HG03432 (cell line): ENCODE measurements at regions not wholly inside any gene's neighbourhood (a gene's known extent, or its start where the extent isn't known, plus 50 kb on each side); places are given as distances from the start of the nearest gene placed in this dataset.
"Not testable (repeated sequence)": the region's sequence is repeated elsewhere in the genome, so short reads cannot be mapped to it uniquely, and the experiment has no call there.

Experiments
- ATAC-seq: cut with Tn5 transposase; IDR thresholded peaks from one replicate; pipeline ENCODE4 v1.9.1; 2021; ENCODE audit warnings: mild to moderate bottlenecking, moderate library complexity; ENCODE audit not compliant: unreplicated experiment

DNA sequence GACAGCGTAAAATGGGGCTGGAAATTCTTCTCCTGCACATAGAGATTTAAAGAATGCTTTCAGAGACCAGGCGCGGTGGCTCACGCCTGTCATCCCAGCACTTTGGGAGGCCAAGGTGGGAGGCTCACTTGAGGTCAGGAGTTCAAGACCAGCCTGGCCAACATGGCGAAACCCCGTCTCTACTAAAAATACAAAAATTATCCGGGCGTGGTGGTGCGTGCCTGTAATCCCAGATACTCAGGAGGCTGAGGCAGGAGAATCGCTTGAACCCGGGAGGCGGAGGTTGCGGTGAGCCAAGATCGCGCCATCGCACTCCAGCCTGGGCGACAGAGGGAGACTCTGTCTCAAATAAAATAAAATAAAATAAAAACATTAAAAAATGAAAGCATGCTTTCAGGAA lies 107.4 kb downstream of the CRLF2 start:
- not testable (repeated sequence) for ATAC-seq

DNA sequence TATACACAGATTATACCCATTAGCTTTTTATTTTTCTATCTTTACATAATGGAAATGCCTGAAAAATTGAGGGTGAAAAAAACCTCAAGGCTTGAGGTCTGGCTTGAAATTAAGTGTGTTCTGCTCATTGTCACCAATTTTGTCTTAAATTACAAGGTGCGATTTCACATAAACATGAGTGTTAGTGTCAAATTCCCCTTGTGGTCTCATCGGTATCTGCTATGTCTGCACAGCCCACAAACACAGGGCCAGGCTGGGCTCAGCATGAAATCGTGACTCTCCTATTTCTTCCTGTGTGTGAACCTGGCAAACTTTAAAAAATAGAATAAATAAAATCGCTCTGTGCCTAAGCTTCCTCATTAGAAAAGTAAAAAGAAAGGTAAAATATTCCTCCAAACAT lies 109.1 kb downstream of the CRLF2 start:
- no peak for ATAC-seq

DNA sequence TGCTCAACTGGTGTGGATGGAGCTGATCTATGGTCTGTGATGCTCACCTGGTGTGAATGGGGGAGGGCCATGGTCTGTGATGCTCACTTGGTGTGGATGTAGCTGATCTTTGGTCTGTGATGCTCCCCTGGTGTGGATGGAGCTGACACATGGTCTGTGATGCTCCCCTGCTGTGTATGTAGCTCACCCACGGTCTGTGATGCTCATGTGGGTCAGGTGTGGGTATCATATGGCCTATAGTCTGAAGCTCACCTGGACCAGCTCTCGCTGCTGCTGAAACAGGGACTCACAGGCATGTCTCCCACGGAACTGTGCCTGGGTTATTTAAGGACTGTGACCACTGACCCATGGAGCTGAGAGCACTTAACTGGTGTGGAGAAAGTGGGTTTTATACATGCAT lies 109.7 kb downstream of the CRLF2 start:
- no peak for ATAC-seq

DNA sequence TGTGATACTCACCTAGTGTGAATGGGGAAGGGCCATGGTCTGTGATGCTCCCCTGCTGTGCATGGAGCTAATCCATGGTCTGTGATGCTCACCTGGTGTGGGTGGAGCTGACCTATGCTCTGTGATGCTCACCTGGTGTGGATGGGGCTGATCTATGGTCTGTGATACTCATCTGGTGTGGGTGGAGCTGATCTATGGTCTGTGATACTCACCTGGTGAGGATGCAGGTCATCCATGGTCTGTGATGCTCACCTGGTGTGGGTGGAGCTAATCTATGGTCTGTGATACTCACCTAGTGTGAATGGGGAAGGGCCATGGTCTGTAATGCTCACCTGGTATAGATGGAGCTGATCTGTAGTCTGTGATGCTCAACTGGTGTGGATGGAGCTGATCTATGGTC lies 110.2 kb downstream of the CRLF2 start:
- ATAC-seq, result not testable (repeated sequence)

DNA sequence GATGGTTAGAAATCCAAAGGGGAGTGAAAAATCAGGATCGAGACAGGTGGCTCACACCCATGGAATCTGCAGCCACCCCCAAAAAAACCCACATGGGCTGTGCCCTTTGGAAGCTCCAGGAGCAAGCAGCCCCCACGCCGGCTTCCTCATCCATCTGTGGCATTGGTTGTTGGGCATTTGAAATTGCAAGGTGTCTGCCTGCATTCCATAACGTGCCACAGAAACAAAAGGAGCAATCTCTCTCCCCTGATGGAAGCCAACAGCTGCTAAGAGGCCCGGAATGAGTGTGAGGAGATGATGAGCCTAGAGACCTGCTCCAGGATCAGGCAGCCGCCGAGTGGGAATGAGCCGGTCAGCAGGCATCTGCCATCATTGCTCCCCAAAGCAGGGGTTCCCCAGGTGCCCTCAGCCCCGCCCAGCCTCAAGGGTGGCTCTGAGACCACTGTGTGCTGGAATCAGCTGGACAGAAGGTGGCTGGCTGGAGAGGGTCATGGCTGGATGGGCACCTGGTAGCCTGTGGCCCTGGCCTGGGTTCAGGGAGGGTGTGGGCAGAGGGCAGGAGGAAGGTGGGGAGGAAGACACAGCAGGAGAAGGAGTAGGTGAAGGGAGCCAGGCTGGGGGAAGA lies 113.2 kb downstream of the CRLF2 start:
- ATAC-seq, result no peak

DNA sequence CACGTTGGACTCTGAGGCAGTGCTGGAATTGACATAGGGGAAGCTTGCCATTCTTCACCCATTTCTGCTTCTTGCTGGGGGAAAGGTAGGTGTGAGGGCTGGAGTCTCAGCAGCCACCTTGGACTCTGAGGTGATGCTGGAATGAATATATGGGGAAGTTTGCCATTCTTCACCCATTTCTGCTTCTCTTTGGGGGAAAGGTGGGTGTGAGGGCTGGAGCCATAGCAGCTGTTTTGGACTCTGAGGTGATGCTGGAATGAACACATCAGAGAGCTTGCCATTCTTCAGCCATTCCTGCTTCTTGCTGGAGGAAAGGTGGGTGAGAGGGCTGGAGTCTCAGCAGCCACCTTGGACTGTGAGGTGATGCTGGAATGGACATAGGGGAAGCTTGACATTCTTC lies 115.1 kb downstream of the CRLF2 start:
- no peak for ATAC-seq

DNA sequence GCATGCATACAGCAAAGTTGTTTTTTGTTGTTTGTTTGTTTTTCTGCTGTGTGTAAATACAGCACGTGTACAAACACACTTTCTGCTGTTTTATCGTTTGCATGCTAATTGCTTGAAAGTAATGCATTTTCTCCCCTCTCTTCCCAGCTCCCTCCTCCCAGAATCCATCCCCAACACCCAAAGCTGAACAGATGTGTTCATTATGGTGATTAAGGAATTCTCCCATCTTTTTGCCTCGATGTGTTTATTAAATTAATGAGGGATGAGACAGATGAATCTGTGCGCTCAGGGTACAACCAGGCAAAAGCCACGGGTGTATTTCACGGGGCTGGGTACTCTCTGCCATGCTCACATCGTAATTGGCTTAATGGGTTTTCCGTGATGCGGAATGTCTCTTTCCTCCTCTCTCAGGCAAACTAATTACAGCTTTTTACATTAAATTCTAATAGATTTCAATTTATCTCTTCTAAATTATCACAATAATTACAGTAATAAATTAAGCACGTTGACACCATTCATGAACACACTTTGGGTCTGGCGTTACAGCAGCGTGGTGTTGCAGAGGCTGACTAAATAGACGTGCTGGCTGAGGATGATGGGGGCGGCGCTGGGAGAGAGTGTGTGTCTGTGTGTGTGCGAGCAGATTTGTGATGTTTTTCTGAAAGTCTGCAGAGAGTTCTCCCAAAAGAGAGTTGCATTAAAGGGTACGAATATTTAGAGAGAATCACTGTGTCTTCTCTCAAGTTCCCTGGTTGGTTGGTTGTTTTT lies 117.7 kb downstream of the CRLF2 start:
- no peak for ATAC-seq

DNA sequence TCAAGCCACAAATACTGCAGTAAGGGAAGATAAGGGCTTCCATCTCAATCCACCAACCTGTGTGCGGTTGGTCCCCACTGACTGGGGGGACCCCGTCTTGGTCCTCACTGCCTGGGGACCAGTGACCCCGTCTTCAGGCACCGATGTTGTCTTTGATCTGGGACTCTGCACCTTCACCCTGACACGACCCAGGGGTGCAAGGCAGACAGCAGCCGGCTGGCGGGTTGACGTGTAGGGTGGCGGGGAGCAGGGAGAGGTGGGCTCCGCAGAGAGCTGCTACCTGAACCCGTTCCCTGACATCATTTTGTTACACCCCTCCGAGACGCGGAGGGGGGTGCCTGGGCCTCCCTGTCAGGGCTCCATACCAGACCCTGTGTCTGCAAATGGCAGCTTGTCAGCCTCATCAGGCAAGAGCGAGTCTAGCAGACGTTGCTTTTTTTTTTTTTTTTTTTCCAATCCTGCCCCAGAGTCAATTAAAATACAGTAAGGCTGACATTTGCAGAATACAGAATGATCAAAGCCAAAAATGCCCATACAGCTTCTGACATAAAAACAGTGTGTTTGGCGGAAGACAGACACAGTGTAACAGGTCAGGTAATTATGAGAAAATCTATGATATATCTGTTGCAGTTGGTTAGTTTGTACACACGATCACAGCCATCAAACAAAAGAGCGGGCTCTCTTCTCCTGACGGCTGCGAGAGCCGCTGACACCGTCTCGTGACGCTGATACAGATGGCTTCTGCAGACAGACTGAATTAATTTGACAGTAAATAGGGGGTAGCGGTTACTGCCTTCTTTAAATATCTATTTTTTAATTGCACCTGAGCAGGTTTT lies 118.6 kb downstream of the CRLF2 start:
- no peak for ATAC-seq

DNA sequence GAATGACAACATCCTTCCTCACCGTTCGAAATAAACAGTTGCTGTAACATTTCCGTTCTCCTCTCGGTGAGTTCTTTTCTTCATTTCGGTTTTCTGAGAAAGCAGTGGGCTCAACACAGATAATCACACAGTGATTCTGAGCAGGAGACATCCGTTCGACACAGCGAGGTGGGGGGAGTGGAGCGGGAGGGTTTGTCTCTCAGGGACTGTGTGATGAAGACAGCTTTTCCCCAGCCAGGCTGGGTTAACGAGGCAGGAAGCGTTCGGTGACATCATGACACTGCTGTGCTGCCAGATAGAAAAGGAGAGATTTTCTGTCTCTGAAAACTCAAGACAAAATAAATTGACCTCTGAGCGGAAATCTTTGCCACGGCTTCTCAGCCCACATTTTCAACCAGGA lies 119.3 kb downstream of the CRLF2 start:
- ATAC-seq, result no peak

DNA sequence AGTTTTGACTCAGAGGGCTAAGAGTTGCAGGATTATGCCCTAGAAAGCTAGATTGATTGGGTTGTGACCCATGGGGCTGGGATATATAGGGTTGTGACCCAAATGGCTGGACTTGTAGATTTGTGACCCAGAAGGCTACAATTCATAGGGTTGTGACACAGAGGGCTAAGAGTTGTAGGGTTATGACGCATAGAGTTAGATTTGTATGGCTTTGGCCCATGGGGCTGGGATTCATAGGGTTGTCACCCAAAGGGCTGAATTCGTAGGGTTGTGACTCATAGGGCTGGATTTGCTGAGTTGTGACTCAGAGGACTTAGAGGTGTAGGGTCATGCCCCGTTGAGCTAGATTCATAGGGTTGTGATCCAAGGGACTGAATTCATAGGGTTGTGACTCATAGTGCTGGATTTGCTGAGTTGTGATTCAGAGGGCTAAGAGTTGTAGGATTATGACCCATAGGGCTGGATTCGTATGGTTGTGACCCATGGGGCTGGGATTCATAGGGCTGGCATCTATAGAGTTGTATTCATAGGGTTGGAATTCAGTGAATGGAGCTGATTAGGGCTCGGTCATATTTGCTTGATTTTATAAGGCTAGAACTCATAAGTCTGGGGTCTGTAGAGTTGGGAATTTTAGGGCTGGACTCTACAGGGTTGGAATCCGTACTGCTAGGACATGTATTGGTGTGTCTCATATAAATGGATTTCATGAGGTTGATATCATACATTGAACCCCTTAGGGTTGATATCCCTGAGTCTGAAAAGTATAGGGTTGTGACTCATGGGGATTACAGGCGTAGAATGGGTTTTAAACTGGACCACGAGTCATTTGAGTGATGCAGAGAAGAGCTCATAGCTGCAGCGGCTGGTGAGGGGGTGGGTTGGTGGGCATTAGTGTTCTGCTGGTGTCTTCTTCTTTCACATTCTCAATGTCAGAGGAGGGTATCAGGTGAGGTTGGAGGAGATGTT lies 125.7 kb downstream of the CRLF2 start:
- ATAC-seq, result no peak

DNA sequence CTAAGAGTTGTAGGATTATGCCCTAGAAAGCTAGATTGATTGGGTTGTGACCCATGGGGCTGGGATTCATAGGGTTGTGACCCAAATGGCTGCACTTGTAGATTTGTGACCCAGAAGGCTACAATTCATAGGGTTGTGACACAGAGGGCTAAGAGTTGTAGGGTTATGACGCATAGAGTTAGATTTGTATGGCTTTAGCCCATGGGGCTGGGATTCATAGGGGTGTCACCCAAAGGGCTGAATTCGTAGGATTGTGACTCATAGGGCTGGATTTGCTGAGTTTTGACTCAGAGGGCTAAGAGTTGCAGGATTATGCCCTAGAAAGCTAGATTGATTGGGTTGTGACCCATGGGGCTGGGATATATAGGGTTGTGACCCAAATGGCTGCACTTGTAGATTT lies 126.6 kb downstream of the CRLF2 start:
- not testable (repeated sequence) for ATAC-seq

DNA sequence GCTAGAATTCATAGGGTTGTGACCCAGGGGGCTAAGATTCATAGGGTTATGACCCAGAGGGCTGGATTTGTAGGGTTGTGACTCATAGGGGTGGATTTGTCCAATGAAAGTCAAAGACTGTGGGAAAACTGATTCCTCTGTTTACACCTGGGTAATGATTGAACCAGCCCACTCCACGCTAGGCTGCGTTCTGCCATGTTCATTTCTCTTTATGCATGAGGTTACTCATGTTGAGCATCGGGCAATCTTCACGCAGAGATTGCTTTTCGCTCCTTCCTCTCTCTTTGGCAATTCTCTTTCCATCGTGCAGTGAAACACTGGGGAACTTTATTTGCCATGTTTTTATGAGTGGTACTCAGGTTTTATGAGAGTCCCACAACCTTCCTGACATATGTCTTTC lies 127.8 kb downstream of the CRLF2 start:
- no peak for ATAC-seq

DNA sequence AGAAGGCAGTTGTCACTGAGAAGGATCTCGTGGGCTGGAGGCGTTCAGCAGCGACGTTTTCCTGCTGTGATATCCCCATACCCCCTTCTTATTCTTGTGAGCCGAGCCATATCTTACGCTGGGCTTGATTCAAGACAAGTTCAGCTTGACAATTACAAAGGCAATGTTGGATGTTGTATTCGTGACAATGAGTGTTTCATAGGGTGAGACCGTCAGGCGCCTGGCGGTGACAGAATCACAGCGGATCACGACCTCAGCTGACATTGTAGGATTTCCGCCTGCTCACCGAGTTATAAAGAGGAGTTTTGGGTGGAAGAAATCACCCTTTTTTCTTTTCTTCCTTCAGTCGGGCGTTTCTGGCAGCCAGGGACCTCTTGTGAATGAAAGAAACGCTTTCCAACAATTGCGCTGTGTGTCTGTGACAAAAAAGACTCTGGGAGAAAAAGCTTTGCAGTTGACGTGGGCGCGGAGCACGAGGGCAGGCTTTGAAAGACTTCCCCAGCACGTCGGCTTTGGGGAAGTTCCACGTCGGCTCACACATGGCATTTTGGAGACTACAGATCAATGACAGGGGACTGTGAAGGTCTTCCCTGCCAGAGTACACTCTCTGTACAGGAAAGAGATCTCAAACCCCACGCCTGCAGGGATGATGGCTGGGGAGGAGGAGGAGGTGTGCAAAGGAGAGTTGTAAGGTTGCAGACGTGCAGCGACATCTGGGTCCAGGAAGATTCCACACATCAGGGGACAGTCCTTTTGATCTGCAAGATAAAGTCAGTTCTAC lies 135.4 kb downstream of the CRLF2 start:
- no peak for ATAC-seq

DNA sequence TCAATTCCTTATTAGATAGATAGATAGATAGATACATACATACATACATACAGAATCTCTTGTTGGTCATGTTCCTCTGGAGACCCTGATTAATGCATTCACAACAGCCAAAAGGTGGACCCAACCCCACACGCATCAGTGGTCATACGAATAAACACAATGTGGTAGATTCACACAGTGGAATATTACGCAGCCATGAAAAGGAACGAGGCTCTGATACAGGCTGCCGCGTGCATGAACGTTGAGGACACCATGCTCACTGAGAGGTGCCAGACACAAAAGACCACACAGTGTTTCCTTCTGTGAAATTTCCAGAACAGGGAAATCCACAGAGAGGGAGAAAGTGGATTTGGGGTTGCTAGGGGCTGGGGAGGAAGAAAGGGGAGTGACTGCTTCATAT lies 136.7 kb downstream of the CRLF2 start:
- ATAC-seq, result no peak

DNA sequence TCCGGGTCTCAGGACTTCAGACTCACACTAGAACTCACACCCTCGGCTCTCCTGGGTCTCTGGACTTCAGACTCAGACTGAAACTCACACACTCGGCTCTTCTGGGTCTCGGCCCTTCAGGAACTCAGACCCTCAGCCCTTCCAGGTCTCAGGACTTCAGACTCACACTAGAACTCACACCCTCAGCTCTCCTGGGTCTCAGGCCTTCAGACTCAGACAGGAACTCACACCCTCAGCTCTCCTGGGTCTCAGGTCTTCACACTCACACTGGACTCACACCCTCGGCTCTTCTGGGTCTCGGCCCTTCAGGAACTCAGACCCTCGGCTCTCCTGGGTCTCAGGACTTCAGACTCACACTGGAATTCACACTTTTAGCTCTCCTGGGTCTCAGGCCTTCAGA lies 137.3 kb downstream of the CRLF2 start:
- no peak for ATAC-seq

DNA sequence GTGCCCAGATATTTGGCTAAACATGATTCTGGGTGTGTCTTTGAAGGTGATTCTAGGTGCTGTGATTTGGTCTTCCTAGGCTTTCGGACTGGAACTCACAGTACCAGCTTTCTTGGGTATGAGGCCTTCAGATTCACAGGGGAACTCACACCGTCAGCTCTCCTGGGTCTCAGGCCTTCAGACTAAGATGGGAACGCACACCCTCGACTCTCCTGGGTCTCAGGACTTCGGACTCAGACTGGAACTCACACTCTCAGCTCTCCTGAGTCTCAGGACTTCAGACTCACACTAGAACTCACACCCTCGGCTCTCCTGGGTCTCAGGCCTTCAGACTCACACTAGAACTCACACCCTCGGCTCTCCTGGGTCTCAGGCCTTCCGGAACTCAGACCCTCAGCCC lies 137.7 kb downstream of the CRLF2 start:
- ATAC-seq, result no peak

DNA sequence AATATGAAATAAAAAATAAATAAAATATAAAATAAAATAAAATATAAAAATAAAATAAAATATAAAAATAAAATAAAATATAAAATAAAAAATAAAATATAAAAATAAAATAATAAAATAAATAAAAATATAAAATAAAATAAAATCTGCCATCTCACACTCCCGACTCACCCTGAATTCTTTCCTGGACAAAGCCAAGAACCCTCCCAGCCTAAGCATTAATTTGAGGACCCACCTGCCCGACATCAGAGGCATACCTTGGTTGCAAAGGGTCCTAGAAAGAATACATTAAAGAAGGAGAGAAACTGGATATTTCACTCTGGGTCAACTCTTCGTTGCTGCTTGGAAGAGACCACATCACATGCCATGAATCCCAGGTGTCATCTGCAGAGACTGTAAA lies 138.3 kb downstream of the CRLF2 start:
- ATAC-seq, result no peak

DNA sequence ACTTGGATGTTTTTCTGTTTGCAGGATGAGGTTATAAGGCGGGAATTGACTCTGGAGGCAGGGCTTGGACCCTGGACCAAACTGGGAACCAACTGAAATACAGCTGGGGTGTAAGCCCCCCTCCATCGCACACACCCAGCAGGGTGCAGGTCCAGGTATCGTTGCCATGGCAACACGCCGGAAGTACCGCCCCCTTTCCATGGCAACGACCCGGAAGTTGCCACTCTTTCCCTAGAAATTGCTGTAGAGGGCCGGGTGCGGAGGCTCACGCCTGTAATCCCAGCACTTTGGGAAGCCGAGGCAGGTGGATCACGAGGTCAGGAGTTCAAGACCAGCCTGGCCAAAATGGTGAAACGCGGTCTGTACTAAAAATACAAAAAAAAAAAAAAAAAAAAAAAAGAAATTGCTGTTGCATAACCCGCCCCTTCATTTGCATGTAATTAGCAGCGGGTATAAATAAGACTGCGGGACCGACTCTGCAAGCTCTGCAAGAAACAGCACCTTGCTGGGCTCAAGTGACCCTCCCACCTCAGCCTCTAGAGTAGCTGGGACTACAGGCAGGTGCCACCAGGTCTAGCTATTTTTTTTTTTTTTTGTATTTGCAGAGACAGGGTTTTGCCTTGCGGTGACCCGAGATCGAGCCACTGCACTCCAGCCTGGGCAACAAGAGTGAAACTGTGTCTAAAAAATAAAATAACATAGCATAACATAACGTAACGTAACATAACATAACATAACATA lies 139.6 kb downstream of the CRLF2 start:
- ATAC-seq, result no peak

DNA sequence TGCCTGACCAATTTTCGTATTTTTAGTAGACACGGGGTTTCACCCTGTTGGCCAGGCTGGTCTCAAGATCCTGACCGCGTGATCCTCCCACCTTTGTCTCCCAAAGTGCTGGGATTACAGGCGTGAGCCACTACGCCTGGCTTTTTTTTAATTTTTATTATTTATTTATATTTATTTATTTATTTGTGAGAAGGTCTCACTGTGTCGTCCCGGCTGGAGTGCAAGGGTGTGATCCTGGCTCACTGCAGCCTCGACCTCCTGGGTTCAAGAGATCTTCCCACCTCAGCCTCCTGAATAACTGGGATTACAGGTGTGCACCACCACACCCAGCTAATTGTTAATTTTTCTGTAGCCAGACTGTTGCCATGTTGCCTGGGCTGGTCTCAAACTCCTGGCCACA lies 141.1 kb downstream of the CRLF2 start:
- ATAC-seq, result no peak
